ENCODE measurements at regions not wholly inside any gene's neighbourhood (a gene's known extent, or its start where the extent isn't known, plus 50 kb on each side); places are given as distances from the start of the nearest gene placed in this dataset.

GRCh38 chr7:24476227-24476626, 97.0 kb upstream of the PALS2 start:
- no peak for TF ChIP-seq CTCF (conservative IDR thresholded peaks at IDR 0.05)
- TF ChIP-seq ZFX (IDR thresholded peaks at IDR 0.05) = no peak

Data from C4-2B (cell line).